ENCODE measurements at regions not wholly inside any gene's neighbourhood (a gene's known extent, or its start where the extent isn't known, plus 50 kb on each side); places are given as distances from the start of the nearest gene placed in this dataset.

- no peak for TF ChIP-seq CTCF (IDR thresholded peaks at IDR 0.05)
- H3K27me3 ChIP-seq: no peaks in the 10 kb centered on the region
- DNase-seq (ENCODE audit: low spot score in 2 of 2): no peak
- no peak overlapping the region for H3K27ac ChIP-seq
- no peaks in the 10 kb centered on the region for H3K9me3 ChIP-seq
- H3K36me3 ChIP-seq: no peaks in the 10 kb centered on the region
- H3K4me3 ChIP-seq: no peak overlapping the region
- no peaks in the 10 kb centered on the region for H3K4me1 ChIP-seq
- intact Hi-C loops (cut with DNase I): no loop called here
Measured at GRCh38 chr2:6168485-6168884, 476.3 kb downstream of the SOX11 start.

GRCh38 chr2:6171294-6171693, 479.1 kb downstream of the SOX11 start:
- DNase-seq (ENCODE audit: low spot score in 2 of 2): no peak
- Histone ChIP-seq H3K9me3 (peaks cover 0 to 5% of the 10 kb centered on the region in 2 donors), H3K36me3 (no peaks in the 10 kb centered on the region), H3K27me3 (no peaks in the 10 kb centered on the region), H3K27ac (no peak overlapping the region), H3K4me3 (no peak overlapping the region), H3K4me1 (no peaks in the 10 kb centered on the region)
- intact Hi-C loops (cut with DNase I): no loop called here
- no peak for TF ChIP-seq CTCF (IDR thresholded peaks at IDR 0.05)

GRCh38 chr2:6177811-6178210, 485.6 kb downstream of the SOX11 start:
- Histone ChIP-seq H3K36me3 (no peaks in the 10 kb centered on the region), H3K9me3 (peaks cover 0 to 5% of the 10 kb centered on the region in 2 donors), H3K4me1 (no peaks in the 10 kb centered on the region), H3K4me3 (no peak overlapping the region), H3K27ac (no peak overlapping the region), H3K27me3 (no peaks in the 10 kb centered on the region)
- intact Hi-C loops (cut with DNase I): no loop called here
- DNase-seq (ENCODE audit: low spot score in 2 of 2): no peak
- no peak for TF ChIP-seq CTCF (IDR thresholded peaks at IDR 0.05)

- no peaks in the 10 kb centered on the region for H3K9me3 ChIP-seq
- DNase-seq (ENCODE audit: low spot score in 2 of 2): no peak
- no peak overlapping the region for H3K27ac ChIP-seq
- H3K4me3 ChIP-seq: no peak overlapping the region
- no peak for TF ChIP-seq CTCF (IDR thresholded peaks at IDR 0.05)
- intact Hi-C loops (cut with DNase I): no loop called here
- no peaks in the 10 kb centered on the region for H3K4me1 ChIP-seq
- no peaks in the 10 kb centered on the region for H3K36me3 ChIP-seq
- H3K27me3 ChIP-seq: no peaks in the 10 kb centered on the region
Measured at GRCh38 chr2:6181525-6181924, 489.3 kb downstream of the SOX11 start.

- Histone ChIP-seq H3K4me3 (no peak overlapping the region), H3K9me3 (no peaks in the 10 kb centered on the region), H3K4me1 (no peaks in the 10 kb centered on the region), H3K27me3 (no peaks in the 10 kb centered on the region), H3K27ac (no peak overlapping the region), H3K36me3 (no peaks in the 10 kb centered on the region)
- DNase-seq (ENCODE audit: low spot score in 2 of 2): no peak
- intact Hi-C loops (cut with DNase I): no loop called here
- TF ChIP-seq CTCF (IDR thresholded peaks at IDR 0.05): no peak
Measured at GRCh38 chr2:6181926-6182325, 489.7 kb downstream of the SOX11 start.

GRCh38 chr2:6183226-6183625, 491.0 kb downstream of the SOX11 start:
- no peaks in the 10 kb centered on the region for H3K9me3 ChIP-seq
- H3K4me3 ChIP-seq: no peak overlapping the region
- H3K27ac ChIP-seq: no peak overlapping the region
- TF ChIP-seq CTCF (IDR thresholded peaks at IDR 0.05): no peak
- H3K27me3 ChIP-seq: no peaks in the 10 kb centered on the region
- H3K36me3 ChIP-seq: no peaks in the 10 kb centered on the region
- DNase-seq (ENCODE audit: low spot score in 2 of 2): no peak
- intact Hi-C loops (cut with DNase I): no loop called here
- no peaks in the 10 kb centered on the region for H3K4me1 ChIP-seq
